Stimulated activated CD8-positive, alpha-beta memory T cell treated with anti-CD3 and anti-CD28 coated beads, Interleukin-7, amount 100 ng/mL, for 1 hour (primary cell): ENCODE measurements at regions not wholly inside any gene's neighbourhood (a gene's known extent, or its start where the extent isn't known, plus 50 kb on each side); places are given as distances from the start of the nearest gene placed in this dataset.

ENCODE experiments used
- DNase-seq, 2 donors: peaks; one replicate each; pipeline ENCODE4 v3.0.0-alpha.2; 2020; ENCODE audit warnings: low read depth in 2 of 2

DNA sequence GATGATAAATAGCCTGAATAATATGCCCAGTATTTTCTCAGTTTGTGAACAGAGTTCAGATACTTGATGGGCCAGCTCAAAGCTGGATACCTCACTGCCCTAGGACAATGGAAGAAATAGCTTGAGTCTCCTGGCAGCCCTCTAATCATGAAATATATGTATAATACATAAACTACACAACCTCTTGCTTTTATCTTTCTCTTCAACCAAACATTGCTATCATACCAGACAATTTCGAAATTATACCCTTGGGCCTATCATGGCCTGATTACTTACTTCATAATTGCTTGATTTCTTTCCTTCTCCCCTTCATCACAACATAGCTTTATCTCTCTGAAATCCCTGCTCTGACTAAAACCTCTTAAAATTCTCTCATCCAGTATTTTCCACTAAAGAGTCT, 1144.9 kb upstream of the C9orf72 start:
- no peak for DNase-seq

GRCh38 chr9:28720746-28721145, 1147.5 kb upstream of the C9orf72 start:
- no peak for DNase-seq

- no peak for DNase-seq
Measured at GRCh38 chr9:28730111-28730510, 1156.8 kb upstream of the C9orf72 start.

- DNase-seq, result no peak
Measured at GRCh38 chr9:28735738-28736342, 1162.6 kb upstream of the C9orf72 start.

DNA sequence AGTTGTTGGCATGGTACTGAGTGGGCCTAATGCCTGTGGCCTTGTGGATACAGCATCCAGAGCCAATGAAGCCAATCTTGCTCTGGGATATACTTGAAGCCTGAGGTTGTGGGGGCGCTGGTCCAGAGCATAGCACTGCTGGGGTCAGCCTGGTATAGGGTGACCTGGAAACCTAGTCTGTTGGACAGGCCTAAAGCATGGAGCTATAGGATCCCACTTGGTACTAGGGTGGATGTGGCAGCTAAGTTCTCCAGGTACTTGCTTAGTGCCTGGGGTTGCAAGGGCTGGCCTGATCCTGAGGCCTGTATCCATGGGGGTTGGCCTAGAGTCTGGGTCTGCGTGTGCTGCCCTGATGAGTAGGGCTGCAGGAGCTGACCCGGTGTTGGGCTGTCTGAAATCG, 1168.2 kb upstream of the C9orf72 start:
- DNase-seq, result no peak

DNA sequence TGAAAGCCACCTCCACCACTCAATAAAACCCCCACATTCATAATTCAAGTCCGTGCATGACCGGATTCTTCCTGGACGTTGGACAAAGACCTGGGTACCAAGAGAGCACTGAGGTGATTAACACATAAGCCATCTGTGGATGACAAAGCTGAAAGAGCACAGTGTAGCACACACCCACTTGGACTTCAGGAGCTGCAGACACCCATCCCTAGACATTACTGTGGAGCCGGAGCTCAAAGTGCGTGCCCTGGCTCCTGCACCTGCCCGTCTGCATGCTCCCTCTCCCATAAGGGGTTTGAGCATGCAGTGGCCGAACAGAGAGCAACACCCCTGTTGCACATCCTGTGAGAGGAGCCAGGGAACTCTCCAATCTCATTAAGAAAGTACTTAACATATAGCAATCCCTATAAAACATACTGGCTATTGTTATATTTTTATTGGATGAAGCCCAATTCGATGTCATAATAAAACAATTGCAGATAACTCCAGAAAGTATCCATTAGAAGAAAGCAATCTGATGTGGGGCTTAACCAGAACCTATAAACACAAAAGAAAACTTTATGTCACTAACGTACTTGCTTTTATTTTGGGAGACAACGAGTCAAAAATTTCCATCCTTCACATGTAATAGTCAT, 1174.2 kb upstream of the C9orf72 start:
- DNase-seq, result no peak

GRCh38 chr9:28750136-28750535, 1176.9 kb upstream of the C9orf72 start:
- DNase-seq, result no peak

DNA sequence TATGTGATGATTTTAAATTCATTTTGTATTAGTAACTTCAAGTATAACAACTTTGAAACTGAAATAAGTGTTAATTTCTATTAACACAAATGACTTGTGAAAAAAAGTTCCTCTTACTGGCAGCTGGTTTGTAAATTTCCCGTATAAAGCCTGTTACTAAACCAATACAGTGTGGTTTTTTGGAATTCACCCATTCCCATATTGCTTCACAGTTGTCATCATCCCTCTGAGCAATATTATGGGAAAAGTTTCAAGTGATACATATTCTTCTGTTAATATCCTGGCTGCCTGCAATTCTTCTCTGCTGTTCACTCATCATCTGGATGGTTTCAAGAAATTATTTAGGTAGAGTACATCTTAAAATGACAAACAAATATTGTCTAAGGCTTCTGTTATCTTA, 1185.1 kb upstream of the C9orf72 start:
- no peak for DNase-seq

- DNase-seq, result no peak
Measured at GRCh38 chr9:28758971-28759370, 1185.7 kb upstream of the C9orf72 start.

- DNase-seq, result no peak
Measured at GRCh38 chr9:28762167-28762566, 1188.9 kb upstream of the C9orf72 start.

- DNase-seq, result no peak
Measured at GRCh38 chr9:28764532-28764931, 1191.3 kb upstream of the C9orf72 start.

GRCh38 chr9:28770226-28770625, 1196.9 kb upstream of the C9orf72 start:
- no peak for DNase-seq

DNA sequence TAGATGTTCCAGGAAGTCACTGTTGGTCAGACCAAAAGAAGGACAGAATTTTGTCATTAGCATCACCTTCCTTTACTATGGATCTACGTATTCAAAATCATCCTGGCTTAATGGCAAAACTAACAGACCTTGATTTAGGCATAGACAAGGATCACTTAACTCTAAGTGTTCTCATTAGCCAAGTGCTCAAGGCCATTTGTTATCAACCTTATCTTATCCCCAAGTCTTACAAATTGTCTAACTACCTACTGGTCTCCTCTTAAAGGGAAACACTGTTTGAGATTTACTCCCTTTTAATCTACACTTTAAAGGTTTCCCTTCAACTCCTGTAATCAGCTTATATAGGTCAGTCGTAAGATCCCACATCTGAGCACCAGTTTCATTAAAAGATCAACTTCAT, 1197.5 kb upstream of the C9orf72 start:
- DNase-seq, result no peak

DNA sequence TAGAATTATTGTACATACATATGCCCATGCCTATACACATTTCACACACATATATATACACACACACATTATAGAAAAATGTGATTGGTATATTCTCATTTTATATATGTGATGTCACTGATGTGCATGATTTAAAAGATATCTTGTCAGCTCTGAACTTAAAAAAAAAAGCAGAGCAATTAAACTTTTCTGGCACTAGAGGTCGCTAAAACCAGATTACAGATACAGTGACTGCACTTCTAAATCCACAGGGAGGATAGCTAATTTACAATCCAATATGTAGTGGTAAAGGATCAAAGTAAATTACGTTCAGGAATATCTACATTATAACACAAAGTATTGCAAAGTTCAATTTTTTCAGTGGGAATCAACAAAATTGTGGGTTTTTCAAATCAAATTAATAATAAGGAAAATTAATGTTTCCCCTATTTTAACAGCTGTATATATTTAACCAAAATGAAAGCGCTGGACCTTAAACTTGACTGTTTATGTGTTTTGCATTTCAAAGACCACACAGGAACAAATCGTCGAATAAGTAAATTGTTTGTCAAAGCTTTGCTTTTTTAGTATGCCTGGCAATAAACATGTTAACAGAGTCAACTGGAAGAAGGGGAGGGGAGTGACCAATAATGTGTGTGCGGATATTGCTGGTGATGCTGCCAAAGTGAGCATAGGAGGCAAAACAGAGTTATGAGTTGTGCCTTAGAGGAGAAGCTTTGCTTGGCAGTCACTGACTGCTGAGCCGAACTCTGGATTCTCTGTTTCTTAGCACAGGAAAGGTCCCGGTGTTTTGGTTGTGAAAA, 1201.4 kb upstream of the C9orf72 start:
- no peak for DNase-seq

- DNase-seq, result no peak
Measured at GRCh38 chr9:28779243-28779642, 1206.0 kb upstream of the C9orf72 start.

DNA sequence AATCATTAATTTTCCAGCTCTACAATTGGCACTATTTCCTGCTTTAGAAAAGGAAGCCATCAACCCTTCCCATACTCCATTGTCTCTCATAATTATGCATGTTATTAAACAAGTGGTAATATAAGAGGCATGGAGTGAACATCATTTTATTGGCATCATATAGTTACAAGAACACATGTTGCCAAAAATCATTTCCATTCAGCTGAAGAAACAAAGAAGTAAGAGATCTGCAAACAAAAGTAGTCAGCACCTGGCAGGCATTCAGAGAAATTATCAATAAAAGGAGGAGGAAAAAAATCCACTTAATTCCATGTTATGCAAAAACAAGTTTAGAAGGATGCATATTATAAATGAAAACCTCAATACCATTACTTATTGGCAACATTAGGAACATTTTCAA, 1208.2 kb upstream of the C9orf72 start:
- DNase-seq, result no peak

- DNase-seq, result no peak
Measured at GRCh38 chr9:28782630-28783029, 1209.3 kb upstream of the C9orf72 start.

DNA sequence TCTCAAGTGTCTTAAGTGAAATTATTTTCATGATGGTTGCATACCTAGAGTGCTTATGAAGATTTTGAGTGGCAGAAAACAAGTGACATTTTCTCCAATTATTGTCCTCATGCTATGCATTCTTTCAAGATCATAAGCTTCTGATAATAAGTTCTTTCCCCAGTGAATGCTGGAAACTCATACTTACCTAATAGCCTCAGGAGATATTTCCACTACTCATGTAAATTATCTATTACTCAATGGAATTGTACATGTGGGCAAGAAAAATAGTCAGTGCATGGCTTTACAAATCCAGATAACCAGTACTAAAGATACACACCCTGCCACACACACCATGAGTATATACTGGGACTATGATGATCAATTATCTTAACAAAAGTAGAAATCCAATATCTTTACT, 1219.4 kb upstream of the C9orf72 start:
- no peak for DNase-seq

- no peak for DNase-seq
Measured at GRCh38 chr9:28799876-28800275, 1226.6 kb upstream of the C9orf72 start.

DNA sequence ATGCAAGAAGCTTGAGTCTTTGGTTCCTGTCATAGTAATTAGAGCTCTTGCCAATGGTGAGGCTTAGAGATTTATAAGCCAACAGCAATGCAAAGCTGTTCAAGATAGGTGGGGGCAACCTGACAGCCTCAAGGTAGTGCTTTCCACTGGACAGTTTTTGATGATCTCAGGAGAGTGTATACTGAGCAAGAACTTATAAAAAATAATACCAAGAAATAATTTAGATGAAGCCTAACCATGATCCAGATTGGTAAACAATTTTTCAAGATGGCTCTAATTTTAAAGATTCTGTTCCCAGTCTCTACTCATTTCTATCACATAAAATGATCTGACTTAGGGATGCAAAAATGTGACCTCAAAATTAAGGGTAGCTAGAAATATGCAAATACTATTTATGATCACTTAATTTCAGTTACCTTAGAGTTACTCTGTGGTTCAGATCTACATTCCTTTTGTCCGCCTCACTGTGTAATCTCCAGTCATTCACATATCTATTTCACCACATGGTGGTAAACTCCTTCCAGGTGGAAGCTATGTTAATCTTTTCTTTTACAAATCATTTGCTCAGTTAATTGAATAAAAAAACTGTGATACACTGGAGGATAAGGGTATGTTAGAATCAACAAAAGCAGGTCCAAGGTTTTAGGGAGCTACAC, 1228.0 kb upstream of the C9orf72 start:
- no peak for DNase-seq

DNA sequence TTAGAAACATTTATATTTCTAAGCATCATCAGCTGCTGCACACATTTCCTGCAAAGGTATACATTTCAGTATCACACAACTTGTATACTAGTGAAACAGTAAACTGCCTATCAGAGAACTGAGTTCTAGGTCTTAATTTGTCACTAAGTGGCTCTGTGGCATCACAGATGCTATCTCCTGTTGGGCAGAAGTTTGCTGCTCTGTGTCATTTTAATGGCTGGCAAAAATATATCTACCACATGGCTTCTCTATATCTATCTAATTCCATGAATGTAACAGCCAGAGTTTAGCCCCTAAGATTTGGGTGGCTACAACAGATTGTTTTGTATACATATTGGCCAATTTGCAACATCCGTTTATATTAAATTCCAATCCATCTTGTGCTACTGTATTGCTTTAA, 1231.9 kb upstream of the C9orf72 start:
- DNase-seq, result no peak

GRCh38 chr9:28808042-28808441, 1234.8 kb upstream of the C9orf72 start:
- no peak for DNase-seq
